ENCODE measurements at regions not wholly inside any gene's neighbourhood (a gene's known extent, or its start where the extent isn't known, plus 50 kb on each side); places are given as distances from the start of the nearest gene placed in this dataset.

DNA sequence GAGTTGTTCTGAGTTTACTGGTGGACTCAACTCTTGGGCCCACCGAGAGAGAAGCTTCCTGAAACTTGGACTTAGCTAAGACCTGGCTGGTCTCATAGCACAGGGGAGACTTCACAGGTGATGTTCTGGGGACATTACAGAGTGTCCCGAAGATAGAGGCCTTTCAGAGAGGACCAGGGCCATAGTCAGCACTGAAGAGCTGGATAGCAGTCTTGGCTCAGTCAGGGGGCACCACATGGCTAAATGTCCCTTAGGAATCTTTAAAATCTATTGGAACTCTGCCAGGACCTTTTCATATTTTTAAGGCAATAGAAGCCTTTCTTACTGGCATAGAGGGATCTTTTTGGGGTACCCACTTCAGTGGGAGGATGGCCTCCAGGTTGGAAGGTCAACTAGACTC, 59.8 kb upstream of the CPLX2 start:
- no TSS peak for BruUV-seq (replicated peaks)
- H4K20me1 ChIP-seq (ENCODE audit: control insufficient read depth, insufficient read depth): no peaks in the 10 kb centered on the region
- no peaks in the 10 kb centered on the region for H3K9me3 ChIP-seq (replicated peaks; ENCODE audit: control insufficient read depth, insufficient read depth, low read length)
- TF ChIP-seq RB1 (IDR thresholded peaks at IDR 0.05; ENCODE audit: borderline replicate concordance): no peak
- no peak for TF ChIP-seq BACH1 (IDR thresholded peaks at IDR 0.05; ENCODE audit: borderline replicate concordance)
- H3K79me2 ChIP-seq (ENCODE audit: control insufficient read depth, insufficient read depth, low read length): no peaks in the 10 kb centered on the region
- intact Hi-C loops (cut with micrococcal nuclease; ENCODE audit: unreplicated experiment): no loop called here
- POLR2A ChIA-PET: no interaction called here
- H3K27me3 ChIP-seq (replicated peaks in 1 of 2; ENCODE audit: control insufficient read depth in 2 of 2, insufficient read depth in 2 of 2, low read length in 1 of 2): no peaks in the 10 kb centered on the region
- FAIRE-seq (no peak), DNase-seq (ENCODE audit: low read depth, low spot score) (no peak), ATAC-seq (no peak)
- H2AFZ ChIP-seq (ENCODE audit: control insufficient read depth, low read depth, low read length): no peak overlapping the region
- in situ Hi-C loops (cut with MboI): no loop called here
- SMC1A ChIA-PET (ENCODE audit: uncharacterized antibody, unreplicated experiment): no interaction called here
- H3K4me3 ChIP-seq: no peak overlapping the region
- H3K36me3 ChIP-seq (ENCODE audit: control insufficient read depth in 2 of 2, insufficient read depth in 2 of 2, low read length in 1 of 2): no peaks in the 10 kb centered on the region
- CTCF ChIA-PET: no interaction called here
- H3K4me2 ChIP-seq (ENCODE audit: control insufficient read depth, insufficient read depth): no peak overlapping the region
- H3K27ac ChIP-seq (ENCODE audit: control insufficient read depth, insufficient read depth): no peak overlapping the region
- RAD21 ChIA-PET (ENCODE audit: unreplicated experiment): no interaction called here
- 0% methylated on average over 2 of the region's 2 CpGs for WGBS (ENCODE audit: insufficient coverage, insufficient replicate concordance, low lambda C conversion rate, missing lambda C conversion rate)
- no peak overlapping the region for H3K9ac ChIP-seq (ENCODE audit: control insufficient read depth, insufficient read depth, low read length)
- H3K4me1 ChIP-seq (ENCODE audit: control insufficient read depth, insufficient read depth, low read length): no peaks in the 10 kb centered on the region

DNA sequence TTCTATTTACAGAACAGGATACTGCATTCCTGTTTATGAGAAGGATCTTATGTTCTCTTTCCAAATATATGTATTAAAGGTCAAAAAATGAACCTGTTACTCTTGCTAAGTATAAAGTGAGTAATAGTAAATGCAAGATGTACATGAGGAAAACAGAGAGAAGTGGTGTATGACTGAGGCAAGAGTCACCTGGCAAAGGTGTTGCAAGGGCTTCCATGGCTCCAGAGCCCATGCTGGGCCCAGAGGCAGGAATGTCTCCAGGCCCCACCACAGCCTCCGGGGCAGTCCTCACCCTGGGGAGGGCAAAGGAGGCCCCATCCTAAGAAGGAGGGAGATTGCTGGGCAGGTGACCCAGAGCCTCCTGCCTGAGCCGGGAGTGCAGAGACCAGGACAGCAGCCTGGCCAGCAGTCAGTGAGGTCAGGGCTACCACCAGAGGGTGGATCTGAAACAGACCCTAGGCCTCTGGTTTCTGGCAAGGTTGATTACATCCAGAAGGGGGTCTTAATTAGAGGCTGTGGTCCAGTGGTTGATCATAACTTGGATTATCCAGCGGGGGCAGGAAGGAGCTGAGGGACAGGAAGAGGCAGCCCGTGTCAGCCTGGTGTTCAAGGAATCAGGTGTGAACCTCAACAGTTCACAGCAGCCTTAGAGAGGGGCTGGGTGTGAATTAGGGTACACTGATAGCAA, 57.3 kb upstream of the CPLX2 start:
- no peaks in the 10 kb centered on the region for H4K20me1 ChIP-seq (ENCODE audit: control insufficient read depth, insufficient read depth)
- no peak overlapping the region for H3K27ac ChIP-seq (ENCODE audit: control insufficient read depth, insufficient read depth)
- H3K36me3 ChIP-seq (ENCODE audit: control insufficient read depth in 2 of 2, insufficient read depth in 2 of 2, low read length in 1 of 2): no peaks in the 10 kb centered on the region
- no peak overlapping the region for H3K4me2 ChIP-seq (ENCODE audit: control insufficient read depth, insufficient read depth)
- no peak overlapping the region for H3K4me3 ChIP-seq
- CTCF ChIA-PET: no interaction called here
- POLR2A ChIA-PET: no interaction called here
- in situ Hi-C loops (cut with MboI) (no loop called here), intact Hi-C loops (cut with micrococcal nuclease; ENCODE audit: unreplicated experiment) (no loop called here)
- BruUV-seq (replicated peaks): no TSS peak
- SMC1A ChIA-PET (ENCODE audit: uncharacterized antibody, unreplicated experiment): no interaction called here
- RAD21 ChIA-PET (ENCODE audit: unreplicated experiment): no interaction called here
- FAIRE-seq: no peak
- no peak overlapping the region for H2AFZ ChIP-seq (ENCODE audit: control insufficient read depth, low read depth, low read length)
- no peaks in the 10 kb centered on the region for H3K79me2 ChIP-seq (ENCODE audit: control insufficient read depth, insufficient read depth, low read length)
- no peaks in the 10 kb centered on the region for H3K4me1 ChIP-seq (ENCODE audit: control insufficient read depth, insufficient read depth, low read length)
- no peak overlapping the region for H3K9ac ChIP-seq (ENCODE audit: control insufficient read depth, insufficient read depth, low read length)
- H3K27me3 ChIP-seq (replicated peaks in 1 of 2; ENCODE audit: control insufficient read depth in 2 of 2, insufficient read depth in 2 of 2, low read length in 1 of 2): no peaks in the 10 kb centered on the region
- DNase-seq (ENCODE audit: low read depth, low spot score): no peak
- 16% methylated on average over 4 of the region's 4 CpGs for WGBS (ENCODE audit: insufficient coverage, insufficient replicate concordance, low lambda C conversion rate, missing lambda C conversion rate)
- no peaks in the 10 kb centered on the region for H3K9me3 ChIP-seq (replicated peaks; ENCODE audit: control insufficient read depth, insufficient read depth, low read length)
- no peak for ATAC-seq
- TF ChIP-seq EP300 (IDR thresholded peaks at IDR 0.05; ENCODE audit: borderline replicate concordance in 1 of 2, control insufficient read depth in 1 of 2, low read depth in 2 of 2, low read length in 2 of 2) (no peak), FOXM1 (IDR thresholded peaks at IDR 0.05; ENCODE audit: low read depth, low read length) (no peak), NFYA (IDR thresholded peaks at IDR 0.05; ENCODE audit: borderline replicate concordance, low read depth, low read length) (no peak), ZSCAN29 (IDR thresholded peaks at IDR 0.05) (no peak), SIX5 (IDR thresholded peaks at IDR 0.05; ENCODE audit: low read depth, low read length, severe bottlenecking) (no peak), YBX1 (IDR thresholded peaks at IDR 0.05) (no peak)
- TF ChIP-seq, protein P1, sequence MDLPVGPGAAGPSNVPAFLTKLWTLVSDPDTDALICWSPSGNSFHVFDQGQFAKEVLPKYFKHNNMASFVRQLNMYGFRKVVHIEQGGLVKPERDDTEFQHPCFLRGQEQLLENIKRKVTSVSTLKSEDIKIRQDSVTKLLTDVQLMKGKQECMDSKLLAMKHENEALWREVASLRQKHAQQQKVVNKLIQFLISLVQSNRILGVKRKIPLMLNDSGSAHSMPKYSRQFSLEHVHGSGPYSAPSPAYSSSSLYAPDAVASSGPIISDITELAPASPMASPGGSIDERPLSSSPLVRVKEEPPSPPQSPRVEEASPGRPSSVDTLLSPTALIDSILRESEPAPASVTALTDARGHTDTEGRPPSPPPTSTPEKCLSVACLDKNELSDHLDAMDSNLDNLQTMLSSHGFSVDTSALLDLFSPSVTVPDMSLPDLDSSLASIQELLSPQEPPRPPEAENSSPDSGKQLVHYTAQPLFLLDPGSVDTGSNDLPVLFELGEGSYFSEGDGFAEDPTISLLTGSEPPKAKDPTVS (IDR thresholded peaks at IDR 0.05; ENCODE audit: low read depth, low read length): no peak
- TF ChIP-seq, protein P2, sequence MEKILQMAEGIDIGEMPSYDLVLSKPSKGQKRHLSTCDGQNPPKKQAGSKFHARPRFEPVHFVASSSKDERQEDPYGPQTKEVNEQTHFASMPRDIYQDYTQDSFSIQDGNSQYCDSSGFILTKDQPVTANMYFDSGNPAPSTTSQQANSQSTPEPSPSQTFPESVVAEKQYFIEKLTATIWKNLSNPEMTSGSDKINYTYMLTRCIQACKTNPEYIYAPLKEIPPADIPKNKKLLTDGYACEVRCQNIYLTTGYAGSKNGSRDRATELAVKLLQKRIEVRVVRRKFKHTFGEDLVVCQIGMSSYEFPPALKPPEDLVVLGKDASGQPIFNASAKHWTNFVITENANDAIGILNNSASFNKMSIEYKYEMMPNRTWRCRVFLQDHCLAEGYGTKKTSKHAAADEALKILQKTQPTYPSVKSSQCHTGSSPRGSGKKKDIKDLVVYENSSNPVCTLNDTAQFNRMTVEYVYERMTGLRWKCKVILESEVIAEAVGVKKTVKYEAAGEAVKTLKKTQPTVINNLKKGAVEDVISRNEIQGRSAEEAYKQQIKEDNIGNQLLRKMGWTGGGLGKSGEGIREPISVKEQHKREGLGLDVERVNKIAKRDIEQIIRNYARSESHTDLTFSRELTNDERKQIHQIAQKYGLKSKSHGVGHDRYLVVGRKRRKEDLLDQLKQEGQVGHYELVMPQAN (conservative IDR thresholded peaks at IDR 0.05): no peak
- TF ChIP-seq, protein P3, sequence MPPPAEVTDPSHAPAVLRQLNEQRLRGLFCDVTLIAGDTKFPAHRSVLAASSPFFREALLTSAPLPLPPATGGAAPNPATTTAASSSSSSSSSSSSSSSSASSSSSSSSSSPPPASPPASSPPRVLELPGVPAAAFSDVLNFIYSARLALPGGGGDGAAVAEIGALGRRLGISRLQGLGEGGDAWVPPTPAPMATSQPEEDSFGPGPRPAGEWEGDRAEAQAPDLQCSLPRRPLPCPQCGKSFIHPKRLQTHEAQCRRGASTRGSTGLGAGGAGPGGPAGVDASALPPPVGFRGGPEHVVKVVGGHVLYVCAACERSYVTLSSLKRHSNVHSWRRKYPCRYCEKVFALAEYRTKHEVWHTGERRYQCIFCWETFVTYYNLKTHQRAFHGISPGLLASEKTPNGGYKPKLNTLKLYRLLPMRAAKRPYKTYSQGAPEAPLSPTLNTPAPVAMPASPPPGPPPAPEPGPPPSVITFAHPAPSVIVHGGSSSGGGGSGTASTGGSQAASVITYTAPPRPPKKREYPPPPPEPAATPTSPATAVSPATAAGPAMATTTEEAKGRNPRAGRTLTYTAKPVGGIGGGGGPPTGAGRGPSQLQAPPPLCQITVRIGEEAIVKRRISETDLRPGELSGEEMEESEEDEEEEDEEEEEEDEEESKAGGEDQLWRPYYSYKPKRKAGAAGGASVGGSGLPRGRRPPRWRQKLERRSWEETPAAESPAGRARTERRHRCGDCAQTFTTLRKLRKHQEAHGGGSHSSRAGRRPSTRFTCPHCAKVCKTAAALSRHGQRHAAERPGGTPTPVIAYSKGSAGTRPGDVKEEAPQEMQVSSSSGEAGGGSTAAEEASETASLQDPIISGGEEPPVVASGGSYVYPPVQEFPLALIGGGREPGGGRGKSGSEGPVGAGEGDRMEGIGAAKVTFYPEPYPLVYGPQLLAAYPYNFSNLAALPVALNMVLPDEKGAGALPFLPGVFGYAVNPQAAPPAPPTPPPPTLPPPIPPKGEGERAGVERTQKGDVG (CRISPR knock-in tag; IDR thresholded peaks at IDR 0.05): no peak
